GF-D8 (cell line): ENCODE measurements at regions not wholly inside any gene's neighbourhood (a gene's known extent, or its start where the extent isn't known, plus 50 kb on each side); places are given as distances from the start of the nearest gene placed in this dataset.

Experiments used
- DNase-seq: peaks from one replicate; lab custom pipeline; 2025; lab: John Stamatoyannopoulos, UW

- DNase-seq: no peak
Observed at GRCh38 chr5:20649966-20650365, 662.0 kb upstream of the CDH18 start.

DNA sequence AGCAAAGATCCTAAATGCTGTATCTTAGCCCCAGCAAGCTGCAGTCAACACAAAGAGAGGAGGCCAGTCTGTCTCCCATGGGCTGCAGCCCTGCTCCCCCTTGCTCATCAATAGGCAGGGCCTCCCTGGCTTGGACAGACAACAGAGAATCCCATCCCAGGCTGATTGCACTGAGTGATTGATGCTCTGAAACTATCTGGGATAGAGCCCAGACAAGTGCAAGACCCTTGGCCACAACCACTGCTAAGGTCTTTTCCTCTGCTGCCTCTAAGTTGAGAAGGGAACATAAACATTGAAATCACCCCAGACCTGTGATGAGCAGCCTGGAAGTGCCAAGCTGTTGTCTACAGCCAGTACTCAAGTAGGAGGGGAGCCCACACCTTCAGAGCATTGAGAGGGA lies 661.0 kb upstream of the CDH18 start:
- DNase-seq: no peak

DNA sequence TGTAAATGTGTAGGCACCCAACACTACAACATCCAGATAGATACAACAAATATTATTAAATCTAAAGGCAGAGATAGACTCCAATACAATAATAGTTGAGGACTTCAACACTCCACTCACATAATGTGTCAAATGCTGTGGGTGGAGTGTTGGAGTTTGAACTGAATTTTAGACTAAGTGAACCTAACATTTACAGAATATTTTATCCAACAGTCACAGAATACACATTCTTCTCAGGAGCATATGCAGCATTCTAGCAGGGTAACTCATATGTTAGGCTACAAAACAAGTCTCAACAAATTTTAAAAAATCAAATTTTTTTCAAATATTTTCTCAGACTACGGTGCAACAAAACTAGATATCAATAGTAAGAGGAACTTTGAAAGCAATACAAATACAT lies 648.7 kb upstream of the CDH18 start:
- DNase-seq: no peak

- no peak for DNase-seq
Observed at GRCh38 chr5:20619591-20619990, 631.6 kb upstream of the CDH18 start.

DNA sequence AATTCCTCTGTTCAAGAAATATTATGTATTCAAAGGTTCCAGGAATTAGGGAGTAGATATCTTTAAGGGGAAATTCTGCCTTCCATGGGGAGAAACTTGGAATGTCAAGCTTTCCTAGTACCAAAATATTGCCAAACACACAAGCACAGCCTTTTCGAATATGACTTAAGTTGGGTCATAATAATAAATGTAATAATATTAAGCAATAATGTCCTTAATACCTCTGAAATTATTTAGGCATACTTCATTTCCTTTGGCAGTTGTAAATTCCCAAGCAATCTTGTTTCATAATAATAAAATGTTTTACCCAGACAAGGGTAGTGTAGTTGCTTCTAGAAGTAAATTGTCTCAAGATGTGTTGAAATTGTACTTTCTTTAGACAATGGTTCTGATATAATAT lies 630.3 kb upstream of the CDH18 start:
- no peak for DNase-seq

- no peak for DNase-seq
Observed at GRCh38 chr5:20617841-20618240, 629.8 kb upstream of the CDH18 start.

DNA sequence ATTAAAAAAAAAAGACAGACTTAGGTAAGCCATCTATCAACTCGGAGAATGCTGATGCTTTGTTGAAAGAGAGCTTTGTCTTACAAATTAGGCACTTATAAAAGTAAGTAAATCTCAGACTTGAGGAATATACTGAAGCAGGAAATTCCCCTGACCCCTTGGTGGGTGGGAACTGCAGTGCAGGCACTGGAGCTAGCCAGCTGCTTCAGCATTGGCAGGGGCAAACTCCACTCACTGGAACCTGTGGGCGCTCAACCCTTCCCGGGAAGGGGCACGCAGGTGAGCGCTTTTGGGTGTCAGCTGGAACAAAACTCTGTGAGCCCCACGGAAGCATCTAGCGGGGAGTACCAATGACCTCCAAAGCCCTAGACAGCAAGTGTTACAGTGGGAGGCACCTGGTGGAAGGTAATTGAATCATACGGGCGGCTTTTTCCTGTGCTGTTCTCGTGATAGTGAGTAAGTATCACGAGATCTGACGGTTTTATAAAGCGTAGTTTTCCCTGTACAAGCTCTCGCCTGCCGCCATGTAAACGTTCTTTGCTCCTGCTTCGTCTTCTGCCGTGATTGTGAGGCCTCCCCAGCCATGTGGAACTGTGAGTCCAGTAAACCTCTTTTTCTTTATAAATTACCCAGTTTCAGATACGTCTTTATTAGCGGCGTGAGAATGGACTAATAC lies 628.0 kb upstream of the CDH18 start:
- no peak for DNase-seq

GRCh38 chr5:20611620-20612019 lies 623.6 kb upstream of the CDH18 start:
- no peak for DNase-seq

DNA sequence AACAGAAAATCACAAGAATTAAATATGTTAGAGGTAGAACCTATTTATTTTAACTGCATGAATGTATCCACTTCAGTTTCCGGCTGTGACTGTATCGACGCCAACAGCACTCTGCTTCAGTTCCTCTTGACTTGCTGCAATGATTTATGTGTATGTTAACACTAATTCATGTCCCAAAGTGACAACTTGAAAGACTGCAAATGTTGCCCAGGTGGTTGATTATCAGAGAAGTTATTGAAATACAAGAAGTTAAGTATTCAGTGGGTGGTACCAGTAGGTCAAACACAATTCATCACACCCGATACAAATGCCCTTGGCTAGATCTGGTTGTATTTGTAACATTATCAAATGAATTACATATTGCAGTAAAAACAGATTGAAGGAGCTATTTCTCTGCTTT lies 622.7 kb upstream of the CDH18 start:
- DNase-seq: no peak

GRCh38 chr5:20609126-20609525 lies 621.1 kb upstream of the CDH18 start:
- DNase-seq: no peak

GRCh38 chr5:20608567-20608966 lies 620.6 kb upstream of the CDH18 start:
- no peak for DNase-seq

GRCh38 chr5:20605732-20606525 lies 617.9 kb upstream of the CDH18 start:
- DNase-seq: no peak

- DNase-seq: no peak
Observed at GRCh38 chr5:20604992-20605391, 617.0 kb upstream of the CDH18 start.

DNA sequence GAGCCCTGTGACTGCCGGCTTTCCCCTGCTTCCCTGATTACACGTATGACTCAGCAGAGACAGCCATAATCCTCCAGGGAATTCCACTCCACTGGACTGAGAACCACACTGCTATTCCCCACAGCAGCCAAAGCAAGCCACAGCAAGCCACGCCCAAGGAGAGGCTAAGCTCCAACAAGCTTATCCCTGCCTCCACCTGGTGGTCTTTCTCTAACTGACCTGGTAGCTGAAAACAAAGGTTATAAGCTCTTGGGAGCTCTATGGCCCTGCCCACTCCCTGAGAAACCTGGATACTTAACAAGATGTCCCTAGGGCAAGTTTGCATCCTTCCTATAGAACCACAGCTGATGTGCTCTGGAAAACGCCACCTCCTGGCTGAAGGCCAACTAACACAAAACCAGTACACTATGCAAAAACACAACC lies 613.7 kb upstream of the CDH18 start:
- DNase-seq: no peak

GRCh38 chr5:20590356-20590755 lies 602.4 kb upstream of the CDH18 start:
- no peak for DNase-seq

DNA sequence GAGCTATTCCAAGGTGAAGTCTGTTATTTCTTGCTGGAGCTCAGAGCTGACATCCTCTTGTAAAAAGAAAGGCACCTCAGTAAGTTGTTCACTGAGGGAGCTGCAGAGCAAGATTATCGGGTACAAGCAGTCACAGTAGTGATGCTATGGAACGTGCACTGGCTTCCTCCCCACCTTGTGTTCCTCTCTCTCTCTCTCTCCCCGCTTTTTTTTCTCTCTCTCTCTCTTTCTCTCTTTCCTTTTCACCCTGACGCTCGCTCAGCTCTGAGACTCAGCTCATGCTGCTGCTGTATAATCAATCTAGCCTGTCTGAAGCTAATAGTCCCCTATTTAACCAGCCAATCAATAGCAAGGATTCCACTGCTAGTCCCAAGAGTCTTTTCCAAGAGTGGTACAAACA lies 587.6 kb upstream of the CDH18 start:
- no peak for DNase-seq

DNA sequence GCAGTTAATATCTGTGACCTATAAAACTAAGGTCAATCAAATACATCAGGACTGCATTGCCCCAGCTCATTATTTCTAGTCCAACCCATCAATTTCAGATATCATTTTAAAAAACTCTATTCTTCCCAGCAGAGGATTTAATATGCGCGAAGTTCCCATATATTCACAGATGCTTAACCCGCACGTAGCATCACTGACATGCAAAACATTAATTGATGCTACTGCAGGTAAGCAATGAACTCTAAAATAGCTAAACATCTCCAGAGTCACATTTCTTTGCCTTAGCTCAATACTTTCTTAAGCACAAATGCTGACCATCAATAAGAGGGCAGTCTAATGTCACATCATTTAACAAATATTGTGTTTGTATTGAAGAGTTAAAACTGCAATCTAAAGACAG lies 586.6 kb upstream of the CDH18 start:
- DNase-seq: no peak

- peak; percentile 6 for DNase-seq
Observed at GRCh38 chr5:20572614-20573013, 584.6 kb upstream of the CDH18 start.

DNA sequence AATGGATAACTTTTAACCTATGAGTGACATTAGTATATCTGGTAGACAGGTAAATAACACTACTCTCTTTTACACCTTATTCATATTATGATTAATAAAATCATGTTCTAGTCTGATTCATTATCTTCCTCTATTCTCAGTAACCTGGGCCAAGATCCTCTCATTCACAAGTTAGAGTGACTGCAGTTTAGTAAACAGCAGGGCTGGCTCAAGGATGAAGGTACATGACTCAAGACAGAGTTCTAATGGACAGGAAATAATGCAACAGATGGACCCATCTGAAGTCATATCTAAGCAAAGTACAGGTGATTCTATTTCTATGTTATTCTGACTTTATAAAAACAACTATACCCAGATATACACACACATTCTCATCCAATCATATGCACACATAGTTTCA lies 582.5 kb upstream of the CDH18 start:
- DNase-seq: no peak

- DNase-seq: no peak
Observed at GRCh38 chr5:20562544-20562943, 574.5 kb upstream of the CDH18 start.

- DNase-seq: no peak
Observed at GRCh38 chr5:20559845-20560244, 571.8 kb upstream of the CDH18 start.

DNA sequence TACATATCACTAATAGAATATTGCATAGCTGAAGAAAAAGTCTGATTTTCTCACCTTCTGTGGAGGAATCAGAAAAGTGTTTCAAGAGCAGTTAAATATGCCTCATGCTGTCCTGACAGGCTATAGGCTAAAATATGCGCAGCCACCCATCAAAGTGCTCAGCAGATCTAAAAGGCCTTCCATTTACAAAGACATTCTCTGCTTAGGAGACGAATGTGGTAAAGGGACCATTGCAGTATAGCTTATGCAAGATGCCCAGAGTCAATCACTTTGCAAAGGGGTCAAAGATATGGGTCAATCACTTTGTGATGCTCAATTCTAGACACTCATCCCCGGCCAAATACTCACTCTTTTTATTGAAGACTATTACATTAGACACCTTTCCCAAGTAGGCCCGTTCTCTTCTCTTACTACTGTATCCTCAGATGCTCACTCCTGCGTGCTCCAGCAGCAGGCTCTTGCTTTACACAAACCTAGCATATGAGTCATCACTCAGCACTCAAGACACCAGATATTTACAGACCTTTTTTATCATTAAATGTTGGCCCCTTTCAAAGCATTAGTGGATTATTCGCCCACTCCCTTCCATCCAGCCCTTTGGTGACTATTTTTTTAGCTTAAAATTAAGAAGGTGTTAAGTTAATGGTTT lies 568.2 kb upstream of the CDH18 start:
- DNase-seq: no peak

- DNase-seq: no peak
Observed at GRCh38 chr5:20555034-20555433, 567.0 kb upstream of the CDH18 start.
